ENCODE measurements at regions not wholly inside any gene's neighbourhood (a gene's known extent, or its start where the extent isn't known, plus 50 kb on each side); places are given as distances from the start of the nearest gene placed in this dataset.

DNA sequence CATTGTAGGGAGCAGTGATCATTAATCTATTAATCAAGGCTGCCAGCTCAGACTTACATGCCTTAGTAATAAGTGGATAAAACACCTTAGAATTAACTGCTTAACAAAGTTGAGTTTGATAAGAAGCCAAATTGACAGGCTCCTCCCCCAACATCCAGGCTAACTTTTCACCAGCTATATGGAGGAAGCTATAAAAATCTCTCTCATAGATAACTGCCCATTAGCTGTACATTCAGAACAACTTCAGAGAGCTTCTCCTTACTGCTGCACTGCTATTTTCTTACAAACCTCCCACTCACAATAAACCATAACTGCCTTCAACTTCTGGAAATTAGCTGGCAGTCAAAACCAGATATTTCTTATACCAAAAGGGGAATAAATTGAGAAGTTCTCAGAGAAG lies 364.1 kb downstream of the PRELID2 start:
- H3K27ac ChIP-seq, result no peak overlapping the region
- DNase-seq (ENCODE audit: low spot score), result no peak
- POLR2A ChIA-PET (ENCODE audit: low non-redundant PET), result no interaction called here
- TF ChIP-seq, protein P1, sequence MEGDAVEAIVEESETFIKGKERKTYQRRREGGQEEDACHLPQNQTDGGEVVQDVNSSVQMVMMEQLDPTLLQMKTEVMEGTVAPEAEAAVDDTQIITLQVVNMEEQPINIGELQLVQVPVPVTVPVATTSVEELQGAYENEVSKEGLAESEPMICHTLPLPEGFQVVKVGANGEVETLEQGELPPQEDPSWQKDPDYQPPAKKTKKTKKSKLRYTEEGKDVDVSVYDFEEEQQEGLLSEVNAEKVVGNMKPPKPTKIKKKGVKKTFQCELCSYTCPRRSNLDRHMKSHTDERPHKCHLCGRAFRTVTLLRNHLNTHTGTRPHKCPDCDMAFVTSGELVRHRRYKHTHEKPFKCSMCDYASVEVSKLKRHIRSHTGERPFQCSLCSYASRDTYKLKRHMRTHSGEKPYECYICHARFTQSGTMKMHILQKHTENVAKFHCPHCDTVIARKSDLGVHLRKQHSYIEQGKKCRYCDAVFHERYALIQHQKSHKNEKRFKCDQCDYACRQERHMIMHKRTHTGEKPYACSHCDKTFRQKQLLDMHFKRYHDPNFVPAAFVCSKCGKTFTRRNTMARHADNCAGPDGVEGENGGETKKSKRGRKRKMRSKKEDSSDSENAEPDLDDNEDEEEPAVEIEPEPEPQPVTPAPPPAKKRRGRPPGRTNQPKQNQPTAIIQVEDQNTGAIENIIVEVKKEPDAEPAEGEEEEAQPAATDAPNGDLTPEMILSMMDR (conservative IDR thresholded peaks at IDR 0.05; ENCODE audit: low read depth), result no peak
- CTCF ChIA-PET, result no interaction called here

DNA sequence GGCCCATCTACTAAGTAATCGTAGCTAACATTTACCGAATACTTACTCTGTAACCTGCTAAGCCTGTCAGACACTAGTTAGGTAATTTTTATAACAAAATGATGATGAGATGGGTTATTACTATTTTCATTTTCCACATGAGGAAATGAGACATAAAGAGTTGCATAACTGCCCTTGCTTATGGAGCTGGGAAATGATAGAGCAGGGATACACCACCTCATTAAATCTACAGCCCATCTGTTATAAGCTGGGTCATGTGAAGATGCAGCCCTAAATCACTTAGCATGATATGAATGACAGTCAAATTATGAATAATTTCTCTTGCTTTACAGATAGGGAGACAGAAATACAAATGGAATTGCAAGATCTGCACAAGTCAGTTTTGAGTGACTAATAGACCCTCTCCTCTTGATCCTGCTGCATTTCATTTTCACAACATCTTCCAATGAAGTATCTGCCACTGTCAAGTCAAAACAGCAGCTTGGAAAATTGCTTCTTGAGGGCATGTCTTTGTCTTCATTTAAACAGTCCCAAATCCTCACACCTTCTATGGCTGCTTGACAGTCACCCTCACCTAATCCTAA lies 364.7 kb downstream of the PRELID2 start:
- CTCF ChIA-PET, result no interaction called here
- DNase-seq (ENCODE audit: low spot score), result no peak
- TF ChIP-seq, protein P1 (conservative IDR thresholded peaks at IDR 0.05; ENCODE audit: low read depth), result no peak
- POLR2A ChIA-PET (ENCODE audit: low non-redundant PET), result no interaction called here
- no peak overlapping the region for H3K27ac ChIP-seq

DNA sequence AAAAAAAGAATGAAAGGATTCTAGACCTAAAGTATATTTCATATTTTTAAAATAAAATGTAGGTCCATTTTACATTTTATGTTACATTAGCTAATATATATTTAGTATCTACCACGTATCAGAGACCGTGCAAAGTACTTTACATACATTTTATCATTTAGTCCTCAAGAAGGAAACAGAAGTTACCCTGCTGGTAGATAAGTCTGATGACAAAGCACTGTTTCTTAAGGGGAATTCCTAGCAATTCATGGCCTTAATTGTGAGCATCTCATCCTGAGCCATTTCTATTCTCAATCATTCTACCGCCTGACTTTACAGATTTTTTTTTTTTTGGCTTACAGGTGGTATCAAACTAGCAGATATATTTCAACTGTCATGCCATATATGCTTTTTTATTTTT lies 367.7 kb downstream of the PRELID2 start:
- DNase-seq (ENCODE audit: low spot score), result no peak
- ChIA-PET CTCF (no interaction called here), POLR2A (ENCODE audit: low non-redundant PET) (no interaction called here)
- no peak overlapping the region for H3K27ac ChIP-seq
- TF ChIP-seq, protein P1 (conservative IDR thresholded peaks at IDR 0.05; ENCODE audit: low read depth), result no peak

DNA sequence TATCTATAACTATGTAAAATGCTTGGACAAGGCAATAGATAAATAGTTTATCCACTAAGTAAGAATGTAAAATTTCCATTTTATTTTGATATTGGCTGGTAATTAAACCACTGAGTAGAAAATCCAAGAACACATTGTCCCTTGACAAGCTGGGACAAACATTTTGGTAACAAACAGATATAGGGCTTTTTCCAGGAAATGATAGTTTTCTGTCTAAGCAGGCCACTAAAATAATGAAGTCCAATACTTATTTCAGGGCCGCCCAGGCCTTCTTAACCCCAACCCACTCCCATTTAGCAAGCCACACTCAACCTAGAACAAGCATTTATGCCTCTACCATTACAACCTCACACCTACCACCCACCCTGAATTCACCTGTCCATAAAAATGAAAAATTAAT lies 368.6 kb downstream of the PRELID2 start:
- POLR2A ChIA-PET (ENCODE audit: low non-redundant PET), result no interaction called here
- CTCF ChIA-PET, result no interaction called here
- TF ChIP-seq, protein P1 (conservative IDR thresholded peaks at IDR 0.05; ENCODE audit: low read depth), result no peak

DNA sequence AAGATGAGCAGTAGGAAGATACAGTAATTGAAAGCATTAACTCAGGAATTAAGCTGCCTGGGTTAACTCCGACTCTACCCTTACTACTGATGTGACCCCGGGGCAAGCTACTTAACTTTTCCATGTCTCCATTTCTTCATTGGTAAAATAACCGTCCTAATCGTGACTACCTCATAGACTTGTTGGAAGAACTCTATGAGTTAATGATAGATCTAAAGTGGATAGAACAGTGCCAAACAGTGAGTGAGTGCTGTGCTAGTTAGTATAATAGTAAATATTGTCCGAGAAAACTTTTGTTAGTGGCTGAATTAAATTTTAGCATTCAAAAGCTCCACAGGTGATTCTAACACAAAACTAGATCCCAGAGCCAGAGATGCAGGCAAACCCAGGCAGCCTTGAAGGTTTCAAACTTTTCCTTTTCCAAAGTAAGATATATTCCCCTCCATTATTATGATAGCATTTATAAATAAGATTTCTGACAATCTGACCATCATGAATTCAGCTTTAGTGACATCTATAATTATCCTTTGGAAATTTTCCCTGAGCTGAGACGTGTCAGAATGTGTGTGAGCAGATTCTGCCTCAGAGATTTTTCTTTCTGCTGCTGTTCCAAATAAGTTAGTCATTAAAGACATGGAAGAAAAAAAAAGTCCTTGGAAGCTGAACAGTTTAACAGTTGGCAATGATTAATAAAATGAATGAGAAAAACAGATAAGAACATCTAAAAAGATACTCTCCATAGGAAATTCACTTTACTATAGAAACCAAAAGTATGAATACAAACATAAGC lies 369.5 kb downstream of the PRELID2 start:
- TF ChIP-seq, protein P1 (conservative IDR thresholded peaks at IDR 0.05; ENCODE audit: low read depth), result no peak
- CTCF ChIA-PET, result interaction anchor here (0.6 kb wide), 1 partner anchor 9 kb away, joined by 3 read pairs; no protein-coding TSS in a partner anchor
- no peak for DNase-seq (ENCODE audit: low spot score)
- POLR2A ChIA-PET (ENCODE audit: low non-redundant PET), result no interaction called here
- H3K27ac ChIP-seq, result no peak overlapping the region

More for the DNA sequence above, 368.6 kb downstream of the PRELID2 start:
- no peak for DNase-seq (ENCODE audit: low spot score)
- H3K27ac ChIP-seq, result no peak overlapping the region

DNA sequence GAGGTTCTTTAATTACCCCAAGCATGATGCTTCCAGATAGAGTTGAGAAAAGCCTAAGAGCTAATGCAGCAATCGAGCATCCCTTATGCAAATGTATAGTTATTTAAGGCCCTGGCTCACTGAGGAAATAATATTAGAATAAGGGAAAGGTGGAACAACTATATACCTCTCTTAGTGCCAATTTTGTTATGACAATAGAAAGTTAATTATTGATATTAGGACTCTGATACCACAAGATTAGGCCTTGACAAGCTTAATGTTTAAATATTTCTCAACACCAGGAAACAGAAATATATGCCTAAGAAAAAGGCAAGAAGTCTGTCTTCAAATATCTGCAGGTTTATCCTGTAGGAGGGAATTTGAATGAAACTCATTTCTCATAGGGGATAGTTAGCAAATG lies 371.0 kb downstream of the PRELID2 start:
- no peak overlapping the region for H3K27ac ChIP-seq
- no peak for DNase-seq (ENCODE audit: low spot score)
- ChIA-PET POLR2A (ENCODE audit: low non-redundant PET) (no interaction called here), CTCF (no interaction called here)
- TF ChIP-seq, protein P1 (conservative IDR thresholded peaks at IDR 0.05; ENCODE audit: low read depth), result no peak

Measured in RWPE1 (cell line).